Neural cell (in vitro differentiated cells): ENCODE measurements at regions not wholly inside any gene's neighbourhood (a gene's known extent, or its start where the extent isn't known, plus 50 kb on each side); places are given as distances from the start of the nearest gene placed in this dataset.

Experiments
- H2AFZ ChIP-seq: fragments of 200-600, 300-800 bp; sonication (generic), shearing (Covaris generic); 2 replicates; pipeline ENCODE4 v1.6.0; 2014; ENCODE audit warnings: low read depth, mild to moderate bottlenecking, antibody characterized with exemption, low read length, moderate library complexity
- H3F3A ChIP-seq: fragments of 200-600 bp; shearing (Covaris generic); 2 replicates; pipeline ENCODE4 v1.6.1; 2016; ENCODE audit warnings: mild to moderate bottlenecking, moderate library complexity, mixed read lengths, antibody characterized with exemption, low read length; ENCODE audit not compliant: insufficient read depth, poor library complexity, severe bottlenecking
- H3K27ac ChIP-seq: fragments of 200-600, 300-800 bp; sonication (generic), shearing (Covaris generic); 2 replicates; pipeline ENCODE4 v1.5.1; 2014; ENCODE audit warnings: mild to moderate bottlenecking, low read length, moderate library complexity
- H3K27me3 ChIP-seq: fragments of 300-800, 200-600 bp; sonication (generic), shearing (Covaris generic); 2 replicates; pipeline ENCODE4 v1.6.0; 2014; ENCODE audit warnings: mild to moderate bottlenecking, low read depth, low read length, moderate library complexity; ENCODE audit not compliant: insufficient read depth
- H3K36me3 ChIP-seq: fragments of 300-800, 200-600 bp; sonication (generic), shearing (Covaris generic); 2 replicates; pipeline ENCODE4 v1.5.1; 2014; ENCODE audit warnings: mild to moderate bottlenecking, antibody characterized with exemption, low read length, moderate library complexity; ENCODE audit not compliant: insufficient read depth
- H3K4me2 ChIP-seq: fragments of 300-800, 200-600 bp; sonication (generic), shearing (Covaris generic); 2 replicates; pipeline ENCODE4 v1.6.0; 2014; ENCODE audit warnings: mild to moderate bottlenecking, low read length
- H3K4me3 ChIP-seq: fragments of 300-800, 200-600 bp; sonication (generic), shearing (Covaris generic); 2 replicates; pipeline ENCODE4 v1.5.1; 2014; ENCODE audit warnings: mild to moderate bottlenecking, low read length, moderate library complexity
- H3K79me2 ChIP-seq: fragments of 200-600 bp; shearing (Covaris generic); replicated peaks from 2 replicates; pipeline ENCODE4 v1.6.0; 2014; ENCODE audit warnings: mild to moderate bottlenecking, low read length, moderate library complexity; ENCODE audit not compliant: insufficient read depth
- H3K9ac ChIP-seq: fragments of 300-800, 200-600 bp; sonication (generic), shearing (Covaris generic); 2 replicates; pipeline ENCODE4 v1.6.1; 2016; ENCODE audit warnings: mild to moderate bottlenecking, low read length, mixed read lengths
- H3K9me2 ChIP-seq: fragments of 200-600 bp; shearing (Covaris generic); 2 replicates; pipeline ENCODE4 v1.6.1; 2016; ENCODE audit warnings: mild to moderate bottlenecking, low read length, mixed read lengths; ENCODE audit not compliant: insufficient read depth
- H3K9me3 ChIP-seq: fragments of 200-600, 300-800 bp; sonication (generic), shearing (Covaris generic); 2 replicates; pipeline ENCODE4 v1.6.1; 2016; ENCODE audit warnings: mild to moderate bottlenecking, mixed run types, low read length, moderate library complexity, mixed read lengths
- H4K20me1 ChIP-seq: fragments of 200-600 bp; shearing (Covaris generic); 2 replicates; pipeline ENCODE4 v1.6.1; 2016; ENCODE audit warnings: mild to moderate bottlenecking, mixed run types; ENCODE audit not compliant: insufficient read depth
- EP300 ChIP-seq: fragments of 450-650 bp; conservative IDR thresholded peaks from 2 replicates; pipeline ENCODE4 v1.6.1; 2014; ENCODE audit warnings: antibody characterized with exemption, mild to moderate bottlenecking, moderate library complexity; ENCODE audit not compliant: poor library complexity, severe bottlenecking
- EZH2 ChIP-seq: fragments of 200-600, 300-800 bp; shearing (Covaris generic), sonication (generic); IDR thresholded peaks from 2 replicates; pipeline ENCODE4 v1.6.1; 2014; ENCODE audit warnings: antibody characterized with exemption, low read length, borderline replicate concordance, mild to moderate bottlenecking; ENCODE audit not compliant: insufficient read depth, poor library complexity, severe bottlenecking
- MXI1 ChIP-seq: fragments of 450-650 bp; conservative IDR thresholded peaks from 2 replicates; pipeline ENCODE4 v1.6.1; 2014; ENCODE audit warnings: antibody characterized with exemption, mild to moderate bottlenecking; ENCODE audit not compliant: poor library complexity, severe bottlenecking
- POLR2AphosphoS5 ChIP-seq: IDR thresholded peaks from 2 replicates; pipeline ENCODE4 v1.6.1; 2012
- RAD21 ChIP-seq: fragments of 450-650 bp; conservative IDR thresholded peaks from 2 replicates; pipeline ENCODE4 v1.6.1; 2014; ENCODE audit warnings: antibody characterized with exemption, mild to moderate bottlenecking, moderate library complexity
- SMC3 ChIP-seq: fragments of 450-650 bp; conservative IDR thresholded peaks from 2 replicates; pipeline ENCODE4 v1.6.1; 2014; ENCODE audit warnings: antibody characterized with exemption, mild to moderate bottlenecking, moderate library complexity; ENCODE audit not compliant: poor library complexity
- TAF1 ChIP-seq: IDR thresholded peaks from 2 replicates; pipeline ENCODE4 v1.6.1; 2012; ENCODE audit warnings: low read depth
- TF ChIP-seq, protein P1 (sequence below): IDR thresholded peaks from 2 replicates; pipeline ENCODE4 v1.6.1; 2012; ENCODE audit warnings: borderline replicate concordance
- TF ChIP-seq, protein P2 (sequence below): fragments of 450-650 bp; IDR thresholded peaks from 2 replicates; pipeline ENCODE4 v1.5.1; 2014; ENCODE audit warnings: antibody characterized with exemption, mild to moderate bottlenecking, moderate library complexity; ENCODE audit not compliant: poor library complexity, severe bottlenecking

DNA sequence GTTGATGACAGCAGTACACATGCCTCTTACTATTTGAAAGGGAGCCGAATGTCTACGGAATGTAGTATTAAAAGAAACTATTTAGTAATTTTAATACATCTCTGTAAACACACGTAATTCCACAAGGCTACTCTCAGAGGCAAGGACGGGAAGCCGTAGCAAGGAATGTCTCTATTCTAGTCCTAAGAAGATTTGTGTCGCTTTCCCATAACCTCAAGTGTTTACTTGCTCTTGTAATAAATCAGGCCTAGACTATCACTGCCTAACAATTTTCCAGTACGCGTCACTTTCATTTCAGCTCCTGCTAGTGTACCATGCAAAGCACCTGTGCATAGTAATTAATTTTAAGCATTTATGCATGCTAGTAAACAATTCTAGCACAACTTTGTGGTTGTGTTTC, 86.7 kb downstream of the OR13H1 start:
- H3K9me2 ChIP-seq: no peaks in the 10 kb centered on the region
- no peak overlapping the region for H3K9ac ChIP-seq
- H3K9me3 ChIP-seq: no peaks in the 10 kb centered on the region
- no peaks in the 10 kb centered on the region for H3K27me3 ChIP-seq
- no peak overlapping the region for H3K4me2 ChIP-seq
- no peaks in the 10 kb centered on the region for H3F3A ChIP-seq
- H2AFZ ChIP-seq: no peak overlapping the region
- no peaks in the 10 kb centered on the region for H4K20me1 ChIP-seq
- no peak overlapping the region for H3K4me3 ChIP-seq
- H3K27ac ChIP-seq: no peak overlapping the region
- H3K36me3 ChIP-seq: no peaks in the 10 kb centered on the region
- TF ChIP-seq TAF1 (no peak), EP300 (no peak), MXI1 (no peak)
- no peaks in the 10 kb centered on the region for H3K79me2 ChIP-seq

- H3K9ac ChIP-seq: no peak overlapping the region
- no peak overlapping the region for H2AFZ ChIP-seq
- no peaks in the 10 kb centered on the region for H4K20me1 ChIP-seq
- H3K4me2 ChIP-seq: no peak overlapping the region
- H3K9me2 ChIP-seq: no peaks in the 10 kb centered on the region
- H3K36me3 ChIP-seq: no peaks in the 10 kb centered on the region
- no peaks in the 10 kb centered on the region for H3K27me3 ChIP-seq
- no peaks in the 10 kb centered on the region for H3K79me2 ChIP-seq
- no peaks in the 10 kb centered on the region for H3K9me3 ChIP-seq
- H3K4me3 ChIP-seq: no peak overlapping the region
- no peak for TF ChIP-seq TAF1
- TF ChIP-seq RAD21: peak; percentile 85
- no peak for TF ChIP-seq POLR2AphosphoS5
- peak; percentile 87 for TF ChIP-seq SMC3
- TF ChIP-seq EP300: no peak
- no peak for TF ChIP-seq MXI1
- no peak for TF ChIP-seq EZH2
- TF ChIP-seq, protein P1, sequence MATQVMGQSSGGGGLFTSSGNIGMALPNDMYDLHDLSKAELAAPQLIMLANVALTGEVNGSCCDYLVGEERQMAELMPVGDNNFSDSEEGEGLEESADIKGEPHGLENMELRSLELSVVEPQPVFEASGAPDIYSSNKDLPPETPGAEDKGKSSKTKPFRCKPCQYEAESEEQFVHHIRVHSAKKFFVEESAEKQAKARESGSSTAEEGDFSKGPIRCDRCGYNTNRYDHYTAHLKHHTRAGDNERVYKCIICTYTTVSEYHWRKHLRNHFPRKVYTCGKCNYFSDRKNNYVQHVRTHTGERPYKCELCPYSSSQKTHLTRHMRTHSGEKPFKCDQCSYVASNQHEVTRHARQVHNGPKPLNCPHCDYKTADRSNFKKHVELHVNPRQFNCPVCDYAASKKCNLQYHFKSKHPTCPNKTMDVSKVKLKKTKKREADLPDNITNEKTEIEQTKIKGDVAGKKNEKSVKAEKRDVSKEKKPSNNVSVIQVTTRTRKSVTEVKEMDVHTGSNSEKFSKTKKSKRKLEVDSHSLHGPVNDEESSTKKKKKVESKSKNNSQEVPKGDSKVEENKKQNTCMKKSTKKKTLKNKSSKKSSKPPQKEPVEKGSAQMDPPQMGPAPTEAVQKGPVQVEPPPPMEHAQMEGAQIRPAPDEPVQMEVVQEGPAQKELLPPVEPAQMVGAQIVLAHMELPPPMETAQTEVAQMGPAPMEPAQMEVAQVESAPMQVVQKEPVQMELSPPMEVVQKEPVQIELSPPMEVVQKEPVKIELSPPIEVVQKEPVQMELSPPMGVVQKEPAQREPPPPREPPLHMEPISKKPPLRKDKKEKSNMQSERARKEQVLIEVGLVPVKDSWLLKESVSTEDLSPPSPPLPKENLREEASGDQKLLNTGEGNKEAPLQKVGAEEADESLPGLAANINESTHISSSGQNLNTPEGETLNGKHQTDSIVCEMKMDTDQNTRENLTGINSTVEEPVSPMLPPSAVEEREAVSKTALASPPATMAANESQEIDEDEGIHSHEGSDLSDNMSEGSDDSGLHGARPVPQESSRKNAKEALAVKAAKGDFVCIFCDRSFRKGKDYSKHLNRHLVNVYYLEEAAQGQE: no peak
- TF ChIP-seq, protein P2, sequence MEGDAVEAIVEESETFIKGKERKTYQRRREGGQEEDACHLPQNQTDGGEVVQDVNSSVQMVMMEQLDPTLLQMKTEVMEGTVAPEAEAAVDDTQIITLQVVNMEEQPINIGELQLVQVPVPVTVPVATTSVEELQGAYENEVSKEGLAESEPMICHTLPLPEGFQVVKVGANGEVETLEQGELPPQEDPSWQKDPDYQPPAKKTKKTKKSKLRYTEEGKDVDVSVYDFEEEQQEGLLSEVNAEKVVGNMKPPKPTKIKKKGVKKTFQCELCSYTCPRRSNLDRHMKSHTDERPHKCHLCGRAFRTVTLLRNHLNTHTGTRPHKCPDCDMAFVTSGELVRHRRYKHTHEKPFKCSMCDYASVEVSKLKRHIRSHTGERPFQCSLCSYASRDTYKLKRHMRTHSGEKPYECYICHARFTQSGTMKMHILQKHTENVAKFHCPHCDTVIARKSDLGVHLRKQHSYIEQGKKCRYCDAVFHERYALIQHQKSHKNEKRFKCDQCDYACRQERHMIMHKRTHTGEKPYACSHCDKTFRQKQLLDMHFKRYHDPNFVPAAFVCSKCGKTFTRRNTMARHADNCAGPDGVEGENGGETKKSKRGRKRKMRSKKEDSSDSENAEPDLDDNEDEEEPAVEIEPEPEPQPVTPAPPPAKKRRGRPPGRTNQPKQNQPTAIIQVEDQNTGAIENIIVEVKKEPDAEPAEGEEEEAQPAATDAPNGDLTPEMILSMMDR: peak; percentile 80
- H3F3A ChIP-seq: no peaks in the 10 kb centered on the region
- H3K27ac ChIP-seq: no peak overlapping the region
Observed at GRCh38 chrX:131633285-131633917, 89.5 kb downstream of the OR13H1 start.
